Karpas-422 (cell line): ENCODE measurements at regions not wholly inside any gene's neighbourhood (a gene's known extent, or its start where the extent isn't known, plus 50 kb on each side); places are given as distances from the start of the nearest gene placed in this dataset.

Experiments used
- DNase-seq: peaks from one replicate; pipeline ENCODE4 v3.0.0-alpha.2; 2015
- H2AFZ ChIP-seq: fragments of 200-600 bp; sonication (generic); 2 replicates; pipeline ENCODE4 v1.6.1; 2014; ENCODE audit warnings: antibody characterized with exemption, low read length, mixed read lengths
- H3K27ac ChIP-seq: fragments of 200-600 bp; sonication (generic); 2 replicates; pipeline ENCODE4 v1.5.1; 2014; ENCODE audit warnings: mild to moderate bottlenecking, low read length, moderate library complexity
- H3K27me3 ChIP-seq: fragments of 200-600 bp; sonication (generic); 2 replicates; pipeline ENCODE4 v1.6.1; 2014; ENCODE audit warnings: low read length, mixed read lengths
- H3K36me3 ChIP-seq: fragments of 200-600 bp; sonication (generic); 2 replicates; pipeline ENCODE4 v1.6.1; 2014; ENCODE audit warnings: low read length, mixed read lengths; ENCODE audit not compliant: insufficient read depth
- H3K4me1 ChIP-seq: fragments of 200-600 bp; sonication (generic); 2 replicates; pipeline ENCODE4 v1.6.1; 2014; ENCODE audit warnings: mild to moderate bottlenecking, low read length, mixed read lengths
- H3K4me2 ChIP-seq: fragments of 200-600 bp; sonication (generic); 2 replicates; pipeline ENCODE4 v1.6.1; 2014; ENCODE audit warnings: low read length, low read depth, mild to moderate bottlenecking; ENCODE audit not compliant: poor library complexity, severe bottlenecking
- H3K4me3 ChIP-seq: fragments of 200-600 bp; sonication (generic); 2 replicates; pipeline ENCODE4 v1.5.1; 2014; ENCODE audit warnings: mild to moderate bottlenecking, antibody characterized with exemption, low read length, mixed read lengths
- H3K79me2 ChIP-seq: fragments of 200-600 bp; sonication (generic); 2 replicates; pipeline ENCODE4 v1.6.1; 2014; ENCODE audit warnings: mild to moderate bottlenecking, low read length, mixed read lengths
- H3K9ac ChIP-seq: fragments of 200-600 bp; sonication (generic); 2 replicates; pipeline ENCODE4 v1.6.0; 2014; ENCODE audit warnings: low read length
- H3K9me2 ChIP-seq: fragments of 200-600 bp; sonication (generic), shearing (Covaris generic); replicated peaks from 2 replicates; pipeline ENCODE4 v1.6.0; 2014; ENCODE audit warnings: mild to moderate bottlenecking, low read length, moderate library complexity; ENCODE audit not compliant: insufficient read depth
- H3K9me3 ChIP-seq: fragments of 300-700, 200-600 bp; sonication (generic); 2 replicates; pipeline ENCODE4 v1.6.1; 2014; ENCODE audit warnings: low read length, mixed read lengths
- H4K20me1 ChIP-seq: fragments of 200-600 bp; sonication (generic); 2 replicates; pipeline ENCODE4 v1.6.1; 2014; ENCODE audit warnings: mild to moderate bottlenecking, antibody characterized with exemption, low read length, low read depth; ENCODE audit not compliant: insufficient read depth

DNA sequence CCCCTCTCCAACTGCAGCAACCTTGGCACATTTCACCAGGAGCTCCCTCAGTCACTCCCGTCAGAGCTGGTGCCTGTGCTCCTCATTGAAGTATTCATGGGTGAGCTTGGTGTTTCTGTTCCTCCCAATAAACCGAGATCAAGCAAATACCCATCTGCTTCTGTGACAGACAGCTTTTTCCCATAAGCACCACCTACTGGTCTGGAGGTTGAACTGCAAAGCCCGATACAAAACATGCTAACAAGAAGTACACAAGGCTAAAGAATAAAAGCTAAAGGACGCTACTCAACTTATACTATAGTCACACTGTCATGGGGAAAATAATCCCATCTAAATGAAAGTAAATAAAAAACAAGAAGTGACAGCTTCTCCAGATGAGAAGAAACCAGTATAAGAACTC lies 111.9 kb upstream of the C21orf91 start:
- no peaks in the 10 kb centered on the region for H3K36me3 ChIP-seq
- peak overlapping the region; percentile 61; the same call in 1 of the 2 replicates for H2AFZ ChIP-seq
- H3K4me2 ChIP-seq = peak overlapping the region; percentile 41
- H3K9ac ChIP-seq = peak overlapping the region; percentile 31; the same call in 1 of the 2 replicates
- no peaks in the 10 kb centered on the region for H4K20me1 ChIP-seq
- H3K4me3 ChIP-seq = peak overlapping the region; percentile 54; the same call in 1 of the 2 replicates
- no peaks in the 10 kb centered on the region for H3K27me3 ChIP-seq
- no peak overlapping the region for H3K27ac ChIP-seq
- peak; percentile 72 for DNase-seq
- no peaks in the 10 kb centered on the region for H3K9me2 ChIP-seq
- H3K4me1 ChIP-seq = no peaks in the 10 kb centered on the region
- H3K79me2 ChIP-seq = no peaks in the 10 kb centered on the region
- no peaks in the 10 kb centered on the region for H3K9me3 ChIP-seq

DNA sequence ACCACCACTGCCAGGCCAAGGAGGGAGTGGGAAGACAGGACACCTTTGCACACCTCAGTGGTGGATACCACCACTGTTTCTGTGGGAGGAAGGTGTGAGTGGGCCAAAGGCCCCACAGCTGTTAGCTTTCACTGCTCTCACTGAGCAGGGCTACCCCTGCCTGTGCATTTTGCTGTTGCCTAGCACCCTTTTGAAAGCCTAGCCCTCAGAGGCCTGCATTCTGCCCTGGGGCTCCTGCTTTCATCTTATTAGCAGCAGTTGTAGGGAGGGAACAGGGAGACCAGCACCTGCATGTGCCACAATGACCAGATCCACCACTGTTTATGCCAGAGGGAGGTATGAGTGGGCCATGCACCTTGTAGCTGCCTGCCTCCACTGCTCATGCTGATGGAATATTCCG lies 110.9 kb upstream of the C21orf91 start:
- H3K36me3 ChIP-seq = no peaks in the 10 kb centered on the region
- no peaks in the 10 kb centered on the region for H3K4me1 ChIP-seq
- H2AFZ ChIP-seq = no peak overlapping the region
- H3K79me2 ChIP-seq = no peaks in the 10 kb centered on the region
- H3K27ac ChIP-seq = no peak overlapping the region
- DNase-seq = no peak
- no peaks in the 10 kb centered on the region for H3K9me3 ChIP-seq
- no peaks in the 10 kb centered on the region for H3K9me2 ChIP-seq
- H3K27me3 ChIP-seq = no peaks in the 10 kb centered on the region
- no peak overlapping the region for H3K4me2 ChIP-seq
- no peak overlapping the region for H3K9ac ChIP-seq
- no peaks in the 10 kb centered on the region for H4K20me1 ChIP-seq
- H3K4me3 ChIP-seq = peak overlapping the region; percentile 54; the same call in 1 of the 2 replicates

DNA sequence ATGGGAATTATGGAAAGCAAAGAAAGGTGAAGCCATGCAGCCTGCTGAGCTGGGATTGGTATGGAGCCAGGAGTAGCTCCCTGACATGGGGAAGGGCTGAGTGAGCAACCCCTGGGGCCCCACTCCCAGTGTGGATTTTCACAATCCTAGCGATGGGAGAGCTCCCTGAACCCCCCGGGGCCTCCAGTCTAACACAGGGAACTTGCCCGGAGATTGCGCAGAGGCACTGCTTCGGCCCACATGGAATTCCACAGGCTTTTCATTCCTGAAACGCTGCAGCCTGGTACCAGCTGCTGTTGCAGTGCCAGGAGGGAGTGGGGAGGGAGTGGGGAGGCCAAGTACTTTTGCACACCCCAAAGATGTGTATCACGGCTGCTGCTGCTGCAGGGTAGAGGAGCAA lies 110.4 kb upstream of the C21orf91 start:
- Histone ChIP-seq H3K9me2 (no peaks in the 10 kb centered on the region), H3K4me2 (no peak overlapping the region), H3K27ac (no peak overlapping the region), H4K20me1 (no peaks in the 10 kb centered on the region), H3K79me2 (no peaks in the 10 kb centered on the region), H3K4me3 (no peak overlapping the region), H3K27me3 (no peaks in the 10 kb centered on the region), H3K9me3 (no peaks in the 10 kb centered on the region), H3K36me3 (no peaks in the 10 kb centered on the region), H2AFZ (no peak overlapping the region), H3K4me1 (no peaks in the 10 kb centered on the region), H3K9ac (no peak overlapping the region)
- DNase-seq = no peak

DNA sequence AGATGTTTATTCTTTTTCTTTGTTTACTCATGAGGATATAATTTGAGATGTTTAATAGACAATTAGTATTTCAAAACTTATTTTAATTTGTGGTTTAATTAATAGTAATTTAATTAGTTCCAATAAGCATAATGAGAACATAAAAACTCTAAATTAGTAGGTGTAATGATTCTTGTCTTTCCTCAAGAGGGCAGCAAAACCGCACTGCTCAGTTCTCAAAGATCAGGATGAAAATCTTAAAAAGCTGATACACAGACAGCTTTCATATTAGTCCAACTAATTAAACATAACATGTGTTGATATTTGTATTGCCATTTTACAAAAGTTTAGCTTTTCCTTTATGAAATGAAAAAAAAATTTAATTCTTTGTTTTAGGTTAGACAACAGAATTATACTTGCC lies 106.7 kb upstream of the C21orf91 start:
- no peaks in the 10 kb centered on the region for H3K9me2 ChIP-seq
- H3K36me3 ChIP-seq = no peaks in the 10 kb centered on the region
- no peak overlapping the region for H3K4me3 ChIP-seq
- H3K4me2 ChIP-seq = no peak overlapping the region
- H4K20me1 ChIP-seq = no peaks in the 10 kb centered on the region
- H3K9me3 ChIP-seq = no peaks in the 10 kb centered on the region
- H3K4me1 ChIP-seq = no peaks in the 10 kb centered on the region
- H3K79me2 ChIP-seq = no peaks in the 10 kb centered on the region
- no peak overlapping the region for H3K9ac ChIP-seq
- H3K27ac ChIP-seq = no peak overlapping the region
- H2AFZ ChIP-seq = no peak overlapping the region
- peak; percentile 62 for DNase-seq
- no peaks in the 10 kb centered on the region for H3K27me3 ChIP-seq

DNA sequence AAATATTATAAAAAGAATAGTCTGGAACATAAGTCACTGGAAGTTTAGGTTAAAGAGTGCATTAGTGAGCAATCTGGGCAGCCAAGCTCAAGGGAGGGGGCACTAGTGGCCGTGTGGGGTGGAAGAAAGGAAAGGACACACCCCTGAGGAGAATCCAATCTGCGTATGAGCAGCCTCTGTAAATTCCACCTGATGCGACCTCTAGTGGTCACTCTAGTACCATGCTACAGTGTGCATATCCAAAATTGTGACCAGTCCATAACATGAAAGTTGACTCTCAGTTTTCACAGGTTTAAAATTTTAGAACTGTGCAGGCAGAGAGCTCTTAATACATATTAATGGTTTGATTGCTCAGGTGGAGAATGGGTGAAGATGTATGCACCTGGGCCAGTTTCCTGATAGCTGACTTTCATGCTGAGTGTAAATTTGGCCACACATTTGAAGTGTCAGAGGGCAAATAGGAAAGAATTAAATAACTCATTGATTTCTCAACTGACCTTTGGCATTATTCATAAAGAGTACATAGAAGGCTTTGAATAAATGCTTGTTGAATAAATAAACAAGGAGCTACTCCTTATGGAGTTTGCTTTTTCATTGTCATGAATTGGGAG lies 105.9 kb upstream of the C21orf91 start:
- Histone ChIP-seq H3K9ac (no peak overlapping the region), H3K4me3 (no peak overlapping the region), H3K27ac (no peak overlapping the region), H3K27me3 (no peaks in the 10 kb centered on the region), H3K4me1 (no peaks in the 10 kb centered on the region), H3K9me2 (no peaks in the 10 kb centered on the region), H3K9me3 (no peaks in the 10 kb centered on the region), H3K36me3 (no peaks in the 10 kb centered on the region), H3K4me2 (no peak overlapping the region), H2AFZ (no peak overlapping the region), H4K20me1 (no peaks in the 10 kb centered on the region), H3K79me2 (no peaks in the 10 kb centered on the region)
- peak; percentile 87 for DNase-seq

DNA sequence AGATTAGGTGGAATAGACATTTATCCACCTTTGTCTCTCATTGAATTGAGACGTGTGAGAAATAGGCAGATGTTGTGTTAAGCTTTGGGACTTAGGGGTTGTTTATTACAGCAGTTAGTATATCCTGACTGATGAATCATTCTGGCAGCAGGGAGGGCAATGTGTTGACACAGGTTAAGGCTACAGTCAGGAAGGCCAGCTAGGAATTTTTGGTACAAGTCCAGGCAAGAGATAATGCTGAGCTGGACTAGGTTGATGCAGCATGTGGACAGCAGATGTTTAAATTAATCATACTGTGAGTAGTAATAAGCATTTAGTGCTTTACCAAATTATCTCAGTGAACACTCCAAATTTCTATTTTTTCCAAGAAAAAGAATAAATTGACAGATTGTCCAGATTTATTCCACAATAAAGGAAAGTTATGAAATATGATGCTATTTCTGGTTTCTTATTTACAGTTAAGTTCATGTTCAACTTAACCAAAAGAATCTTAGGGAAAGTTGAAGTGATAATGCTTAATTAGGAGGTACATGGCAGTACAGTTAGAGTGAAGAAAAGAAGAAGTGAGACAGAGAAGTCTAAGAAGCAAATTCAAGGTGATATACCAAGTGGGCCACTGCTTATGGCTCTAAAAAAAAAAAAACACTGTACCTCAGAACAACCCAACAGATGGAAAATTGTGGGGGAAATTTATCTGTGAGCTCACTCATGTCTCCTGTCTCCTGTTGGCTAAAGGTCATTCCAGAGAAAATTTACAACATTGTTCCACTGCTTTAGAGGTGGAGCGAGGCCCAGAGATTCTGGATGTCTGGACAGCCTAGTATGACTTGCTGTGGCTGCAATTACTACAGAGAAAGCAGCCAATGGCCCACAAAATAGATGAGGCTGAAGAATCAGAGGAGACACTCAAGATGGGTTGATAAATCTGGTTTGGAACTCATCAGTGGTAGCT lies 102.7 kb upstream of the C21orf91 start:
- no peaks in the 10 kb centered on the region for H3K9me3 ChIP-seq
- H3K27me3 ChIP-seq = no peaks in the 10 kb centered on the region
- no peak overlapping the region for H2AFZ ChIP-seq
- DNase-seq = no peak
- no peak overlapping the region for H3K27ac ChIP-seq
- no peaks in the 10 kb centered on the region for H3K4me1 ChIP-seq
- no peaks in the 10 kb centered on the region for H3K9me2 ChIP-seq
- H3K4me2 ChIP-seq = no peak overlapping the region
- H3K36me3 ChIP-seq = no peaks in the 10 kb centered on the region
- no peak overlapping the region for H3K4me3 ChIP-seq
- no peaks in the 10 kb centered on the region for H3K79me2 ChIP-seq
- H4K20me1 ChIP-seq = no peaks in the 10 kb centered on the region
- no peak overlapping the region for H3K9ac ChIP-seq

DNA sequence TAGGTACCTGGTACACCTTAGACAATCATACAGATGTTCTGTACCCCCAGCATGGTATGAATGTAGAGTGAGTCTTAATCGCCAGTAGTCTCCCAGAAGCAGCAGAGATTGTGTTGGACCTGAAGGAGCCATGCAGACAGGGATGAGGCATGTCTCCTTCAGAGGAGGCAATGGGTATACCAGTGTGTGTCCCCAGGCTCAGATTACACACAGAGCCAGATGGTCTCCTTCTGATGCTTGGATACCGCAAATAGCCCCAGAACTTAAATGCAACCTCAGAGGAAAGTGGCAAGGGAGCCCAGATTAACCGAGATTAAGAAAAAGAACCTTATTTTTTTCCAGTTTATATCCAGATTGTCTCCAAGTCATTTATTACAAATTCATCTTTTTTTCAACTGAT lies 96.8 kb upstream of the C21orf91 start:
- H3K4me2 ChIP-seq = no peak overlapping the region
- H3K79me2 ChIP-seq = no peaks in the 10 kb centered on the region
- no peak overlapping the region for H3K27ac ChIP-seq
- no peak overlapping the region for H2AFZ ChIP-seq
- H3K9me3 ChIP-seq = no peaks in the 10 kb centered on the region
- no peaks in the 10 kb centered on the region for H3K36me3 ChIP-seq
- H3K4me1 ChIP-seq = no peaks in the 10 kb centered on the region
- H3K27me3 ChIP-seq = no peaks in the 10 kb centered on the region
- H3K9ac ChIP-seq = no peak overlapping the region
- H3K4me3 ChIP-seq = no peak overlapping the region
- no peaks in the 10 kb centered on the region for H4K20me1 ChIP-seq
- no peak for DNase-seq
- no peaks in the 10 kb centered on the region for H3K9me2 ChIP-seq

DNA sequence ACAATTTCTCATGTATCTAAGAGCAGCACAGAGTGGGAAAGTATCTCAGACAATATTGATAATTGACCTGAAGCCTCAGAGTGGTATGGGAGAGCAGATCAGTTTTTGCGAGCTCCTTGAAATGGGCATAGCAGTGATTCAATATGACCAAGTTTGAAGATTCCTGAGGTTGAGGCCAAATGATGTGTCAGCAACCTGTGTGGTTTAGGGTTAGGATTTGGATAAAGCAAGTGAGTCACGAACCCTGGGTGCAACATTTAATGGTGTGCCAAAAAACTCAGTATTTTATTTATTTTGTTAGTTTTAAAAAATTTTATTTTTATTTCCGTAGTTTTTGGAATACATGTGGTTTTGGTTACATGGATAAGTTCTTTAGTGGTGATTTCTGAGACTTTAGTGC lies 92.5 kb upstream of the C21orf91 start:
- Histone ChIP-seq H4K20me1 (no peaks in the 10 kb centered on the region), H3K9me3 (no peaks in the 10 kb centered on the region), H3K27me3 (no peaks in the 10 kb centered on the region), H3K4me2 (no peak overlapping the region), H2AFZ (no peak overlapping the region), H3K4me1 (no peaks in the 10 kb centered on the region), H3K79me2 (no peaks in the 10 kb centered on the region), H3K9me2 (no peaks in the 10 kb centered on the region), H3K9ac (no peak overlapping the region), H3K27ac (no peak overlapping the region), H3K4me3 (no peak overlapping the region), H3K36me3 (no peaks in the 10 kb centered on the region)
- DNase-seq = no peak
